DND-41 (cell line): ENCODE measurements at regions not wholly inside any gene's neighbourhood (a gene's known extent, or its start where the extent isn't known, plus 50 kb on each side); places are given as distances from the start of the nearest gene placed in this dataset.

Source experiments
- ATAC-seq: fragments of 200-7000 bp; cut with Tn5 transposase; 3 replicates; pipeline ENCODE4 v1.9.1; 2021; ENCODE audit warnings: low read depth; ENCODE audit not compliant: insufficient read depth
- DNase-seq: peaks from one replicate; pipeline ENCODE4 v3.0.0-alpha.2; 2020
- H2AFZ ChIP-seq: 2 replicates; pipeline ENCODE4 v1.6.0; 2012; ENCODE audit warnings: low read depth, low read length
- H3K27ac ChIP-seq: 2 replicates; pipeline ENCODE4 v1.5.1; 2012; ENCODE audit warnings: low read length, inconsistent platforms
- H3K27me3 ChIP-seq: fragments of 200-600 bp; sonication (generic); 2 replicates; pipeline ENCODE4 v1.6.0; 2012; ENCODE audit warnings: low read length, mild to moderate bottlenecking, inconsistent platforms; ENCODE audit not compliant: insufficient read depth, poor library complexity
- H3K36me3 ChIP-seq: 2 replicates; pipeline ENCODE4 v1.5.1; 2012; ENCODE audit warnings: low read length, inconsistent platforms; ENCODE audit not compliant: insufficient read depth
- H3K4me1 ChIP-seq: 2 replicates; pipeline ENCODE4 v1.5.1; 2012; ENCODE audit warnings: mild to moderate bottlenecking, low read length; ENCODE audit not compliant: insufficient read depth
- H3K4me2 ChIP-seq: 2 replicates; pipeline ENCODE4 v1.6.0; 2012; ENCODE audit warnings: mild to moderate bottlenecking, moderate library complexity, low read length, inconsistent platforms; ENCODE audit not compliant: insufficient read depth
- H3K4me3 ChIP-seq, 2 experiments: fragments of 200-600 bp in 1 of 2; shearing (Covaris generic) in 1 of 2; 2 replicates each; pipeline ENCODE4 v1.5.1; 2012 to 2016; ENCODE audit warnings: inconsistent platforms in 2 of 2, low read length in 2 of 2, mild to moderate bottlenecking in 2 of 2, low read depth in 1 of 2, moderate library complexity in 1 of 2
- H3K79me2 ChIP-seq: 2 replicates; pipeline ENCODE4 v1.6.0; 2012; ENCODE audit warnings: low read length, inconsistent platforms; ENCODE audit not compliant: insufficient read depth
- H3K9ac ChIP-seq: 2 replicates; pipeline ENCODE4 v1.6.0; 2012; ENCODE audit warnings: low read depth, mild to moderate bottlenecking, inconsistent platforms, low read length, moderate library complexity
- H3K9me3 ChIP-seq: 2 replicates; pipeline ENCODE4 v1.5.1; 2012; ENCODE audit warnings: low read length, moderate library complexity, mild to moderate bottlenecking, inconsistent platforms; ENCODE audit not compliant: insufficient read depth, severe bottlenecking
- H4K20me1 ChIP-seq: 2 replicates; pipeline ENCODE4 v1.6.0; 2012; ENCODE audit warnings: low read length; ENCODE audit not compliant: insufficient read depth
- EZH2 ChIP-seq: IDR thresholded peaks from 3 replicates; pipeline ENCODE4 v1.6.1; 2012; ENCODE audit warnings: borderline replicate concordance, low read depth, mild to moderate bottlenecking, moderate library complexity, low read length, inconsistent platforms; ENCODE audit not compliant: severe bottlenecking
- TF ChIP-seq, protein P1 (sequence below): IDR thresholded peaks from 2 replicates; pipeline ENCODE4 v1.5.1; 2012; ENCODE audit warnings: borderline replicate concordance, low read length, moderate library complexity, mild to moderate bottlenecking; ENCODE audit not compliant: poor library complexity, severe bottlenecking; ENCODE audit errors: extremely low read depth

- Histone ChIP-seq H2AFZ (no peak overlapping the region), H3K4me3 (no peak overlapping the region), H3K27ac (no peak overlapping the region), H4K20me1 (no peaks in the 10 kb centered on the region), H3K4me1 (no peaks in the 10 kb centered on the region), H3K9me3 (no peaks in the 10 kb centered on the region), H3K79me2 (no peaks in the 10 kb centered on the region), H3K36me3 (no peaks in the 10 kb centered on the region), H3K9ac (no peak overlapping the region), H3K27me3 (no peaks in the 10 kb centered on the region), H3K4me2 (no peak overlapping the region)
- no peak for DNase-seq
- no peak for ATAC-seq
- TF ChIP-seq, protein P1, sequence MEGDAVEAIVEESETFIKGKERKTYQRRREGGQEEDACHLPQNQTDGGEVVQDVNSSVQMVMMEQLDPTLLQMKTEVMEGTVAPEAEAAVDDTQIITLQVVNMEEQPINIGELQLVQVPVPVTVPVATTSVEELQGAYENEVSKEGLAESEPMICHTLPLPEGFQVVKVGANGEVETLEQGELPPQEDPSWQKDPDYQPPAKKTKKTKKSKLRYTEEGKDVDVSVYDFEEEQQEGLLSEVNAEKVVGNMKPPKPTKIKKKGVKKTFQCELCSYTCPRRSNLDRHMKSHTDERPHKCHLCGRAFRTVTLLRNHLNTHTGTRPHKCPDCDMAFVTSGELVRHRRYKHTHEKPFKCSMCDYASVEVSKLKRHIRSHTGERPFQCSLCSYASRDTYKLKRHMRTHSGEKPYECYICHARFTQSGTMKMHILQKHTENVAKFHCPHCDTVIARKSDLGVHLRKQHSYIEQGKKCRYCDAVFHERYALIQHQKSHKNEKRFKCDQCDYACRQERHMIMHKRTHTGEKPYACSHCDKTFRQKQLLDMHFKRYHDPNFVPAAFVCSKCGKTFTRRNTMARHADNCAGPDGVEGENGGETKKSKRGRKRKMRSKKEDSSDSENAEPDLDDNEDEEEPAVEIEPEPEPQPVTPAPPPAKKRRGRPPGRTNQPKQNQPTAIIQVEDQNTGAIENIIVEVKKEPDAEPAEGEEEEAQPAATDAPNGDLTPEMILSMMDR = no peak
- TF ChIP-seq EZH2 = no peak
Measured at GRCh38 chr7:54342458-54342857, 199.7 kb upstream of the VSTM2A start.

- Histone ChIP-seq H4K20me1 (no peaks in the 10 kb centered on the region), H3K4me3 (no peak overlapping the region), H3K27me3 (no peaks in the 10 kb centered on the region), H3K4me1 (no peaks in the 10 kb centered on the region), H2AFZ (no peak overlapping the region), H3K9me3 (no peaks in the 10 kb centered on the region), H3K27ac (no peak overlapping the region), H3K36me3 (no peaks in the 10 kb centered on the region), H3K4me2 (no peak overlapping the region), H3K79me2 (no peaks in the 10 kb centered on the region), H3K9ac (no peak overlapping the region)
- no peak for TF ChIP-seq EZH2
- TF ChIP-seq, protein P1 = no peak
- DNase-seq = no peak
- no peak for ATAC-seq
Measured at GRCh38 chr7:54343511-54343910, 198.7 kb upstream of the VSTM2A start.

DNA sequence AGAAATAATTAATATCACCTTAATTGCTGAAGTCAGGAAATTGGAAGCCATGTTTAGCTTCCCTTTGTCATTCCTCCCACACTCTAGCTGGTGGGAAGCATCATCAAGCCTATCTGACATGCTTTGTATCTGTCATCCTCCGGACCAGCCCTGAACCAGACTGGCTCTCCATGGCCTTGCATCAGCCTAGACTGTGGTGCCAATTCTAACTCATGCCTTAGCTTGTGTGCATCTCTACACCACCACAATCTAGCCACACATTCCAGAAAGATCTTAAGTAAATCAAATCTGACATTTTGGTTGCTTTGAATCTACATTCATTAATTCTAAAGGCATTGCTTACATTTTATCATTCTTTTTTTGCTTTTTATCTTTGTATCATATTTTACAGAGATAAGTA lies 196.4 kb upstream of the VSTM2A start:
- no peaks in the 10 kb centered on the region for H3K36me3 ChIP-seq
- DNase-seq (no peak), ATAC-seq (no peak)
- H3K27me3 ChIP-seq = no peaks in the 10 kb centered on the region
- H3K4me1 ChIP-seq = no peaks in the 10 kb centered on the region
- TF ChIP-seq EZH2 = no peak
- TF ChIP-seq, protein P1 = no peak
- H3K4me2 ChIP-seq = no peak overlapping the region
- H3K79me2 ChIP-seq = no peaks in the 10 kb centered on the region
- H4K20me1 ChIP-seq = no peaks in the 10 kb centered on the region
- no peak overlapping the region for H3K27ac ChIP-seq
- H3K4me3 ChIP-seq = no peak overlapping the region
- H3K9ac ChIP-seq = no peak overlapping the region
- no peaks in the 10 kb centered on the region for H3K9me3 ChIP-seq
- H2AFZ ChIP-seq = no peak overlapping the region

DNA sequence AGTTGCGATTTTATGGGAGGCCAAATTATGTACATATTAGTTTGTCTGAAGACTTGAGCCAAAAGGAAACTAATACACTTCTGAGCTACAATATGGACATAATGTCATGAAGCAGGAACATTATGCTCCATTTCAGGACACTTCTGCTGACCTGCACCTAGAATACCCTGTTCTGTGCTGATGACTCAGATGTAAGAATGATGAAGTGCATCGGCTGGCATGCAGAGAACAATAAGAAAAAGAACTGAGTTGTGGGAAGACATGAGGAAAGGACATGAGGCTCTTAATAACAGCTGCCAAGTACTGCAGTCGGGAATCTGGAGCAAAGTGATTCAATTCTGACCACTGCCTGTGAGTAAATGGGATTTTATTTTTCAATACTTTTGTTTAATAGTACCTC lies 192.9 kb upstream of the VSTM2A start:
- TF ChIP-seq, protein P1 = no peak
- no peak for TF ChIP-seq EZH2
- Histone ChIP-seq H3K27me3 (no peaks in the 10 kb centered on the region), H3K27ac (no peak overlapping the region), H3K4me3 (no peak overlapping the region), H3K4me2 (no peak overlapping the region), H3K9ac (no peak overlapping the region), H4K20me1 (no peaks in the 10 kb centered on the region), H3K4me1 (no peaks in the 10 kb centered on the region), H3K9me3 (no peaks in the 10 kb centered on the region), H3K36me3 (no peaks in the 10 kb centered on the region), H3K79me2 (no peaks in the 10 kb centered on the region), H2AFZ (no peak overlapping the region)
- DNase-seq = no peak
- no peak for ATAC-seq
